Activated naive CD4-positive, alpha-beta T cell (primary cell): ENCODE measurements at regions not wholly inside any gene's neighbourhood (a gene's known extent, or its start where the extent isn't known, plus 50 kb on each side); places are given as distances from the start of the nearest gene placed in this dataset.

Experiments
- DNase-seq, 4 experiments: peaks; one replicate each; lab custom pipeline; 2025; lab: John Stamatoyannopoulos, UW

- no peak for DNase-seq
Observed at GRCh38 chr17:79243996-79244395, 169.4 kb downstream of the ENGASE start.

DNA sequence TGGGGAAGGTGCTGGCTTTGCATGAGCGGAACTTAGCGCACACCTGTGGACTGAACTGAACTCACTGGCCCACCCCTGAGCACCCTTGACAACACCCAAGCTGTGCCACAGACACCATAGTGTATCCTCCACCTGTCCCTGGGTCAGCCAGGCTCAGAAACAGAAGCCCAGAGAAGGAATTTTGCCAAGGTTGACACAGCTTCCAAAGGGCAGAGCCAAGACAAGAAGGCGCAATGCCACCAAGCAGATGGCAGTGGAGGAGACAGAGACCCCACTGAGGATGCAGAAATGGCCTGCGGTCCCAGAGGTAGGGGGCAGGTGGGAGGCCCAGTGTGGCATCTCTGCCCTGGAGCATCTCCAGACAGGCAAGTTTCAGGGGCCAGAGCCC lies 169.0 kb downstream of the ENGASE start:
- DNase-seq: no peak

DNA sequence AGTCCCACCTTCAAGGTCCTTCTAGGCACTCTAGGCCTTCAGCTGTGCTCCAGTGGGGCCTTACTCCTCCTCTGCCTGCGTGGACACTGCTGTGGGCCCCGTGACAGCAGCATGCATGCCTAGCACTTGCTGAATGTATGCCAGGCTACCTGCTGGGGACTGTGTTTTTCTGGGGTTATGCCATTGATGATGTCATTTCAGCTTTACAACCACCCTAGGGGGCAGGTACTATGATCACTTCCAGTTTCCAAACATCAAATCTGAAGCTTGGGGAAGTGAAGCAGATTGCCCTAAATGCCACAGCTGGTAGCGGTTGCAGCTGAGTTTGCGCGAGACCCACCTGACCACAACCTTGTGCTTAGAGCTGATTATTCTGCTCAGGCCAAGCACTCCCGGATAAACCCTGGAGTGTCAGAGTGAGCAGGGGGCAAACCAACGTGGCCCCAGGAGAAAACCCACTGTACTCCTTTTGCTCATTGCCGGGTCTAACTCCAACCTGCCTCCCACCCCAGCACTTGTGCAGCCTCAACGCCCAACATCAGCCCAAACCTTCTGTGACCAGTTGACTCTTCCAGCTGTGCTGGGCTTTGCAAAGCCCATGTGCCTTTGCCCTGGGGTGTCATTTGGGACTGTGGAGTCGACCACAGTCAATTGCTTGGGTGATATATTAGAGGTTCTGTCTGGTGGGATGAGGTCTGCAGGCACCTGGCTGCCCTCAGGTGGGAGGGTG lies 168.4 kb downstream of the ENGASE start:
- DNase-seq: no peak

DNA sequence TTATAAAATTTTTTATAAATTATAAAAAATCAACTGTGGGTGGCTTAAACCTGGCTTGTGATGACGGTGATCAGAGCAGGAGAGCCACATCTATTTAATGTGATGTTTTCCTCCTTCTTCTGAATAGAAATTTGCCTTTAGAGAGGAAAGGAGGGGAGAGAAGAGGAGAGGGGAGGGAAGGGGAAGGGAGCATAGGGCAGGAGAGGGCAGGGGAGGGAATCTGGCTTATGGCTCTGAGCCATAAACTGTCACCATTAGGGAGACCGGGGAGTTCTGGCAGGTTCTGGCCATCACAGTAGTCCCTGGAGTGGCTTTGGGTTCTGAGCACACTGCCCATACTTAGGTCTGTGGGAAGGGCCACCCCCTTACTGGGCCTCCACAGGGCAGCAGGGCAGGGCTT lies 167.8 kb downstream of the ENGASE start:
- no peak for DNase-seq

GRCh38 chr17:79241616-79242015 lies 167.0 kb downstream of the ENGASE start:
- DNase-seq: no peak

DNA sequence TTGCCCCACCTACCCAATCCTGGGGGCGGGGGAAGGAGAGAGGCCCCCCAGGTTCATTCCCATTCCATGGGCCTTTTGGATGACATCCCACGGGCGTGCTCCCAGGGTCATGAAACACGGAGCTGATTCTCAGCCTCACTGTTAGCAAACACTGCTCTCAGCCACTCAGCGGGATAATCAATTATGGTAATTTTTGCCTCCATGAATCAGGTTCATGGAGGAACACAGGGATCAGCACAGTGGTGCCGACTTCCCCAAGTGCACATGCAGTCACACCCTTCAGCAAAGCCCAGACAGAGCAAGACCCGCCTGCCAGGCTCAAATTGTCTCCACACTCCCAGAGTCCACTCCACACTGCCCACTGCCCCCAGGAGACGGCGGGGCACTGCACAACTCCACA lies 164.6 kb downstream of the ENGASE start:
- DNase-seq: no peak

- DNase-seq: no peak
Observed at GRCh38 chr17:79237448-79238053, 162.9 kb downstream of the ENGASE start.

DNA sequence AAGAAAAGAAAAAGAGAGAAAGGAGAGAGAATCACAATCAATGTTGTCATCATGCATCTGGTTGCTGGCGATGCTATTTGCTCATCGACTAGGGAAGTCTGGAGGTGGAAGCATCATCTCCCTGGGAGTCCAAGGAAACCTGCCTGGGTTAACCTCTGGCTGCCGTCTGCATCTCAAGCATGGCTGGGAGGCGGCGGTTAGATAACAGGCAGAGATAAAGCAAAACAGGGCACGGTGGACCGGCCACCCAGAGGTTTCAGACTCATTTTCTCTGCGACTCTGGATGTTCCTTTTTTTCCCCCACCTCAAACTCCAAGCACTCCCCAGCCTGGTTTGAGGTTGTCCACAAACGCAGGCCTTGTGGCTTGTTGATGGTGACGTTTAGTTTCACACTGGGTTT lies 161.2 kb downstream of the ENGASE start:
- no peak for DNase-seq

DNA sequence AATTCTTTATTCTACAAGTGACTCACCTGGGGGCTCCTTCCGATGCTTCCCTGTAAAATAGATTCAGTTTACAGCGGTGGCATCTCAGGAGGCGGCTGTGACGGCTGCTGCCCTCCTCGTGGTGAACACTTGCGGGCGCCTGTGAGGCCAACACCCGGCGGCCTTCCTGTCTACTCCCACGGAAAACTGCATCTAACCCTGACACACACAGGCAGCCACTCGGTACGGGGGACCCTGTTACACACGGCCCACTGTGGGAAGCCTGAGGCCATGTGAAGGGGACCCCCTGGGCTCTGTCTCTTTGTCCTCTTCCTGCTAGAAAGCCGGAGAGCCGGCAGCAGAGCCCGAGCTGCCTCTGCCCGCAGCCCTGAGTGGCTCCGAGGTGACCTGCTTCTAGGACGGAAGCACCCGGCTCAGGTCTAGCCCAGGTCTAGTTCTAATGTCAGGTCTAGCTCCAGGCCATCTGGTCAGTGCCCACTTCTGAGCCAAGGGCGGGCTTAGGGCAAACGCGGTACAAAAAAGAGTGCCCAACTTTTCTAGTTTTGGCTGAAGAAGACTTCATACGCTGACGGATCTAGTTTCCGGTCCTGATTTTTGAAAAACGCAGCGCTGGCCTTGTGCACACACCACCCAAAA lies 159.4 kb downstream of the ENGASE start:
- DNase-seq: no peak

DNA sequence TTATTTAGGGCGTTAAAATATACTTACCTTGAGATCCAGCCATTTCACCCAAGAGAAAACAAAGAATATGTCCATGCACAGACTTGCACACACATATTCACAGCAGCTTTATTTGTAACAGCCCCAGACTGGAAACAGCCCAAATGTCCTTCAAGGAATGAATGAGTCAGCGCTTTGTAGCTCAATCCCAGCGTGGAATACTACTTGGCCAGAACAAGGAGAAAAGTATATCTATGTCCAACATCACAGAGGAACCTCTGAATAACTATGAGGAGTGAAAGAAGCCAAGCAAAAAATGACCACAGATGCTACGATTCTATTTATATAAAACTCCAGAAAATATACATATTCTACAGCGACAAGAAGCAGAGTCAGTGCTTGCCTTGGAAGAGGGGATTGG lies 158.3 kb downstream of the ENGASE start:
- no peak for DNase-seq

GRCh38 chr17:79231766-79232287 lies 157.2 kb downstream of the ENGASE start:
- DNase-seq: no peak

DNA sequence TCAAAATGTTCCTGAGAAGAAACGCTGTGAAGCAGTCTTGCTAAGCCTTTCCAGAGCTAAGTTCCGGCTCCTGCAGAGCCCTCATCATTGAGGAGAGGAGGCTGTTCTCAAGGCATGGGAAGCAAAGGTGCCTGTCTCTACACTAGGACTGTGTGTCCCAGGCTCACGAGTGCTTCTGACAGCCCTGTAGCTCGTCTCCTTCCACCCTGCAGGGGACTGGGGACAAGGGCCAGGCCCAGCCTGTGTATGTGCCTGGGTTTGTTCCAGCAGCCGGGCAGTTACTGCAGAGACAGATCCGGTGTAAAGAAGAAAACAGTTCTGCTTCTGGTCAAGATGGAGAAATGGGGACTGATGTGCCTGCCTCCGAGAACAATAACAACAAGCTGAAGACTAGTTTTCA lies 156.0 kb downstream of the ENGASE start:
- DNase-seq: no peak

GRCh38 chr17:79226037-79226436 lies 151.4 kb downstream of the ENGASE start:
- DNase-seq: no peak

DNA sequence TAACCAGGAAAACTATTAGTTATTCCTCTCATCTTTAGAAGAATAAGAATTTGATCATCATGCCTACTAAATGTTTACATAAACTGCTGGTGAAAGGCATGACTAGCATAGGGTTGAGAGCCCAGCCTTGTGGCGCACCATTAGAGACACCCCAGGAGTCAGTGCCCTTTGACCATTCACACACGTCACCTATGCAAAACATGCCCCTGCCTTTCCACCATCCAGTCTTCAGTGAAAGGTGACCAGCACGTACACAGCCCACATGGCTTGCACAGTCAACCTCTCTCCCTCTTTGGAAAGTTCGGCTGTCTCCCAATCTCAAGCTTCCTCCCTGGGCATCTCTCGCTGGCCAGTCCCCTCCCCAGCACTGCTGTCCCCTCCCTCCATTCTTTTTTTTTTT lies 150.3 kb downstream of the ENGASE start:
- DNase-seq: no peak

GRCh38 chr17:79224476-79224875 lies 149.9 kb downstream of the ENGASE start:
- no peak for DNase-seq

DNA sequence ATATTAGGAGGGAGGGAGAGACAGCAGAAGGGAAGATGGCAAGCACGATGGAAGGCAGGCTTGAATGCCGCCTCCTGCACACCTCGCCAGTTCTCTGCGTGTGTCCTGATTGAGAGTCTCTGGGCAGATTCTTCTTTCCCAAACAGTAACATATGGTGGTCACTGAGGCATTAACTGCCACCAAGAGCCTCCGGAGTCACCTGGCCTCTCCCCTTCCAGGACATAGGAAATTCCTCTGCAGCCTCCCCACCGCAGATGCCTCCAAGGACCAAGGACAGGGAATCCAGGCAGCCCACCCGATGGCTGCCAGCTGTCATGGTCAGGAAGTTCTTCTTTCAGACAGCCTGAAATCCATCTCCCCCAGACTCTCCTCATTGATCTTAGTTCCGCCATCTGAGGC lies 149.3 kb downstream of the ENGASE start:
- DNase-seq: no peak

- DNase-seq: no peak
Observed at GRCh38 chr17:79223471-79223870, 148.8 kb downstream of the ENGASE start.

GRCh38 chr17:79221597-79221996 lies 147.0 kb downstream of the ENGASE start:
- DNase-seq: no peak

DNA sequence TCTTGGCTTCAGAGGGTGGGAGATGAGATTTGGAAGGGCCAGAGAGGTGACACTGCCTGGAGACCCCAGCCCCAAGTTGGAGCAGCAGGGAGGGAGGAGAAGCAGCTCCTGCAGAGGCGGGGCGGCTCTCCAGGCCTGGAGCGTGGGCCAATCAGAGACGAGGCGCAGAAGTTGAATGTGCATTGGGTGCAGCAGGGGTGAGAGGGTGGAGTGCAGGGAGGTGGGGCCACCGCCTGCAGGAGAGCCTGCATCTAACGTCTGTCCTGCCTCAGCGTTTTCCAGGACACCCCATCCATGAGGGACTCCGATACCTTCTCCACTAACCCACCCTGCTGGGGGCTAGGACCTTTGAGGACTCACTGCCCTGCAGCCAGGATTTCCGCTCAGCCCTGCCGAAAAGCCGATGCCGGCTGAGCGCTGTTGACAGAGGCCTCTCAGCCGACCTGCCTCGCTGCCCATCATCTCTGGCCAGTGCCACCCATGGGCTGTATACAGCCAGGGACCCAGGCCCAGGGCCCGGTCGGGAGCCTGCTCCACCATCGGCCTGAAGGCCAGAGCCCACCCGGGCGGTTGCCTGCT lies 146.2 kb downstream of the ENGASE start:
- DNase-seq: no peak

- no peak for DNase-seq
Observed at GRCh38 chr17:79220201-79220712, 145.6 kb downstream of the ENGASE start.

- DNase-seq: no peak
Observed at GRCh38 chr17:79219208-79219935, 144.7 kb downstream of the ENGASE start.

- no peak for DNase-seq
Observed at GRCh38 chr17:79218825-79219200, 144.2 kb downstream of the ENGASE start.
